Cardiac fibroblast (primary cell): ENCODE measurements at regions not wholly inside any gene's neighbourhood (a gene's known extent, or its start where the extent isn't known, plus 50 kb on each side); places are given as distances from the start of the nearest gene placed in this dataset.

ENCODE experiments used
- DNase-seq, 2 donors: peaks; one replicate each; pipeline versions ENCODE4 v3.0.0 to v3.0.0-alpha.2; 2010; ENCODE audit warnings: low read depth in 2 of 2
- H3K4me3 ChIP-seq, 2 donors: replicated peaks in 1 of 2; 1 replicate in 1 of 2; 2 replicates in 1 of 2; pipeline ENCODE4 v1.5.1; 2011; ENCODE audit warnings: low read depth in 2 of 2, low read length in 2 of 2, mild to moderate bottlenecking in 2 of 2, moderate library complexity in 1 of 2
- TF ChIP-seq, protein P1 (sequence below): IDR thresholded peaks from one replicate; pipeline ENCODE4 v1.5.1; 2011; ENCODE audit warnings: low read depth, mild to moderate bottlenecking, low read length, inconsistent platforms

DNA sequence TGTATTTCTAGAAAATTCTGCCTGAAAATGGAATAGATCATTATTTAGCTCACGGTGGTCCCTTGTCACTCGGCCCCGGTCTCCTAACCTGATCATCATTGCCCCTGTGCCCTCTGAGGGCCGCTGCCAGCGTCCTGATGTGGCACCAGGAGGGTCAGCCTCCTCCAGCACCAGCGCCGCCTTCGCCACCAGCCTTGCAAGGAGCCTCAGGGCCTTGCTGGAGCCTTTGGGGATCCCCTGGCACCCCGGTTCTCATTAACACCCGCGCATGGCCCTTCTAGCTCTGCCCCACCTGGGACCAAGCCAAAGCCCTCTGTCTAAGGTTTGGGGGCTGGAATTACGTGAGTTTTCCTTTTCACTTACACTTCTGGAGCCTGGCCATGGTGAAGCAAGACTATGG lies 282.5 kb upstream of the ADARB2 start:
- H3K4me3 ChIP-seq: no peak overlapping the region
- DNase-seq: no peak
- TF ChIP-seq, protein P1, sequence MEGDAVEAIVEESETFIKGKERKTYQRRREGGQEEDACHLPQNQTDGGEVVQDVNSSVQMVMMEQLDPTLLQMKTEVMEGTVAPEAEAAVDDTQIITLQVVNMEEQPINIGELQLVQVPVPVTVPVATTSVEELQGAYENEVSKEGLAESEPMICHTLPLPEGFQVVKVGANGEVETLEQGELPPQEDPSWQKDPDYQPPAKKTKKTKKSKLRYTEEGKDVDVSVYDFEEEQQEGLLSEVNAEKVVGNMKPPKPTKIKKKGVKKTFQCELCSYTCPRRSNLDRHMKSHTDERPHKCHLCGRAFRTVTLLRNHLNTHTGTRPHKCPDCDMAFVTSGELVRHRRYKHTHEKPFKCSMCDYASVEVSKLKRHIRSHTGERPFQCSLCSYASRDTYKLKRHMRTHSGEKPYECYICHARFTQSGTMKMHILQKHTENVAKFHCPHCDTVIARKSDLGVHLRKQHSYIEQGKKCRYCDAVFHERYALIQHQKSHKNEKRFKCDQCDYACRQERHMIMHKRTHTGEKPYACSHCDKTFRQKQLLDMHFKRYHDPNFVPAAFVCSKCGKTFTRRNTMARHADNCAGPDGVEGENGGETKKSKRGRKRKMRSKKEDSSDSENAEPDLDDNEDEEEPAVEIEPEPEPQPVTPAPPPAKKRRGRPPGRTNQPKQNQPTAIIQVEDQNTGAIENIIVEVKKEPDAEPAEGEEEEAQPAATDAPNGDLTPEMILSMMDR: no peak

DNA sequence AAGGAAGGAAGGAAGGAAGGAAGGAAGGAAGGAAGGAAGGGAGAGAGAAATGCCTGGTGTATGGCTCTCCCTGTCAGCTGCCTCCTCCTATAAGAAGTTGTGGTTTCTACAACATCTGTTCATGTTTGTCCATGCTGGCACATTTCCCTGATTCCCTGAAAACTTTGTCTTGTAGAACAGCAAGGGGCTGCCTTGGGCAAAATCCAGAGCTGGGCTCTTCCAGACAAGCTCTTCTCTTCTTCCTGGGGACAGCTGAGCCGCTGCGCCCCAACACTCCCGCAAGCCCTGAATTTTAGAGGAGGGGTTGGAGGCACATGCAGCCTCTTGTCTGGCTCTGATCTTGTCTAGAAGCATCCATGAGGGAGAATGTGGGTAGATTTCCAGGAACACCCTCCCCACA lies 282.0 kb upstream of the ADARB2 start:
- no peak for DNase-seq
- no peak overlapping the region for H3K4me3 ChIP-seq
- TF ChIP-seq, protein P1: no peak

DNA sequence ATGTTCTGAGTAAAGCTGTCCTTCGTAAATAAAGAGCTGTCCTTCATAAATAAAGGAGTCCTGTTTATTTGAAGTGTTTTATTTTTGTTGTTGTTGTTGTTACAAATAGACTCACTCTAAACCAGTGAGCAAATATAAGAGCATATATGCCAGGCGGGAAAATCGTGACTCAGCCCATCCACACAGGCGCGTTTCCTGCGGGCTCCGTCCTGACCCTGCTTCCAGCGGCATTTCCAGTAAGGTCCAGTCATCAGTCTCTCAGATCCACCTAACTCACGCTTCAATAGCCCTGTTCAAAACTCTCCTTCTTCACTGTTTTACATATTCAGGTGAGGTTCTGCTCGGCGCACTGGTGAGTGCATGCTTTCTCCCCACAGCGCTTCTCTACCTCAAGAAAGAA lies 277.2 kb upstream of the ADARB2 start:
- TF ChIP-seq, protein P1: no peak
- no peak for DNase-seq
- H3K4me3 ChIP-seq: no peak overlapping the region

DNA sequence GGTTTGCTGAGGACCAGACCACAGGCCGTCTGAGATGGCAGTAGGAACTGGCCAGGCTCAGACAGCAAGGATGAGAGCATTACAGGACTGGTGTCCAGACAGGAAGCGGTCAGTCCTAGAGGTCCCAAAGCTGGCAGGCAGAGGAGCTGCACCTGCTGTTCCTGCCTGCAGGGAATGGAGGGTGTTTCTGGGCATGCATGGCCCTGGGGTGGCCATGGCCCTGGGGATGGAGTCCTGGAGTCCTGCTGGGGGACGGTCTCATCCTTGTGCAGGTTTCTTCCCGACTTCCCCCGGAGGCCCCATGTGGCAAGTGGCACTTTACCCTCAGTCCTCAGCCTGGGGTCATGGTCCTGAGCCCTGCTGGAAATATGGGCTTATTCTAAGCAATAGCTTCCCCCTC lies 274.9 kb upstream of the ADARB2 start:
- H3K4me3 ChIP-seq: no peak overlapping the region
- TF ChIP-seq, protein P1: no peak

DNA sequence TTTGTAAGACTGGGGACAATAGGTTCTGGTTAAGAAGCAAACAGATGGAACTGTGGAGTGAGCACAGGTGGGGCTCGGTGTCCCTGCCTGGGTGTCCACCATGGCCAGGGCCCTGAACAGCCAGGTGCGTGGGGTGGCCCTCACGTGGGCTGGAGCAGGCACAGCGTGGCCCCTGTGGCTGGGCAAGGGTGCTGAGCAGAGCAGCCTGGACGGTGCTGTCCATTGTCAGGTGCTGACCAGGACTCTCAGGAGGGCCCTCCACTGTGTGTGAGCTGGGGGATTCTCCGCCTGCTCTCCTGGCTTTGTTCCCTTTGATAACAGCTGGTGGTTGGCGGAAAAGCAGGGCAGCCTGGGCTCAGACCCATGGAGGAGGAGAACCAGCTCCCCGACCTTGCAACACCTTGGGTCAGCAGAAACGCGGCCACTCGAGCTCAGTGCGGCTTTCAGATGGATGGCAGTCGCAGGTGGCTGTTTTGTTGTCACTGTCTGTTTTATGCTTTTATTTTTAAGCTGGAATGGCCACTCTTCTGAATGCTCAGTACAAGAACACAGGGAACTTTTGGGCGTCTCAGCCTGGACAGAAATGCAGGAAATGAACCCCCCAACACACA lies 273.9 kb upstream of the ADARB2 start:
- DNase-seq: no peak
- TF ChIP-seq, protein P1: no peak
- no peak overlapping the region for H3K4me3 ChIP-seq

More for the DNA sequence above, 274.9 kb upstream of the ADARB2 start:
- no peak for DNase-seq

DNA sequence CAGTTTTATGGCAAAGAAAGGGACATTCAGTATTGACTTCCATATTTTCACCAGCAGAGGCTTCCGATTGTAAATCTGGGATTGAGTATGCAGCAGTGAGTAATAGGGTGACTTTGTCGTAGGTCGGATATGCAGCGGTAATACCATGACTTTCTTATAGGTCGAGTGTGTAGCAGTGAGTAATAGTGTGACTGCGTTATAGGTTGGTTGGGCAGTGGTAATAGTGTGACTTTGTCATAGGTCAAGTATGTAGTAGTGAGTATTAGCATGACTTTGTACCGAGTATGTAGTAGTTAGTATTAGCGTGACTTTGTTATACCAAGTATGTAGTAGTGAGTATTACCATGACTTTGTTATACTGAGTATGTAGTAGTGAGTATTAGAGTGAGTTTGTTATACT lies 268.2 kb upstream of the ADARB2 start:
- DNase-seq: no peak
- TF ChIP-seq, protein P1: no peak
- no peak overlapping the region for H3K4me3 ChIP-seq

DNA sequence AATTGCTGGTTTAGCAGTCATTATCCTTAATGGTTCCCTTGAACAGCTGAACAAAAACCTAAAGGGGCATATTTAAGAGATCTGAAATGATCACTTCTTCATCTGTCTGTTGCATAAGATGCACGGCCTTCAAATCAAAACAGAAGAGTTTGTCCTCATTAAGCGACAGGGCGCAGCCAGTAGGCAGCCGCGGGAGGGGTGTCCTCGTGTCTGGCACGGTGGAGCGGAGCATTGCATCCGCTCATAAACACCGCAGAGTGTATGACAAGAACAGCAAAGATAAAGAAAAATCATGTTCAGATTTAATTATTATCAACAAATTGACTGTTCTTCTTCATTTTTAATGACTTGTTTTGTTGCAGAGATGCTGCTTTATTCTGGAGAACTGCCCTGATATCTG lies 255.6 kb upstream of the ADARB2 start:
- TF ChIP-seq, protein P1: no peak
- DNase-seq: no peak
- no peak overlapping the region for H3K4me3 ChIP-seq
